HG03558 (cell line): ENCODE measurements at regions not wholly inside any gene's neighbourhood (a gene's known extent, or its start where the extent isn't known, plus 50 kb on each side); places are given as distances from the start of the nearest gene placed in this dataset.
"Not testable (repeated sequence)": the region's sequence is repeated elsewhere in the genome, so short reads cannot be mapped to it uniquely, and the experiment has no call there.

Experiments used
- ATAC-seq: cut with Tn5 transposase; IDR thresholded peaks from one replicate; pipeline ENCODE4 v1.9.1; 2021; ENCODE audit warnings: moderate number of reproducible peaks; ENCODE audit not compliant: unreplicated experiment; ENCODE audit errors: extremely low read depth

- ATAC-seq, result no peak
Observed at GRCh38 chr10:121128164-121128563, 277.0 kb downstream of the WDR11 start.

- ATAC-seq, result no peak
Observed at GRCh38 chr10:121129266-121129665, 278.1 kb downstream of the WDR11 start.

GRCh38 chr10:121130382-121130781, 279.2 kb downstream of the WDR11 start:
- no peak for ATAC-seq

GRCh38 chr10:121131014-121131413, 279.9 kb downstream of the WDR11 start:
- ATAC-seq, result no peak

- ATAC-seq, result no peak
Observed at GRCh38 chr10:121131426-121132265, 280.5 kb downstream of the WDR11 start.

- ATAC-seq, result no peak
Observed at GRCh38 chr10:121132273-121132672, 281.1 kb downstream of the WDR11 start.

GRCh38 chr10:121133901-121134300, 282.7 kb downstream of the WDR11 start:
- ATAC-seq, result no peak

GRCh38 chr10:121134711-121135110, 283.5 kb downstream of the WDR11 start:
- no peak for ATAC-seq

GRCh38 chr10:121135512-121135911, 284.4 kb downstream of the WDR11 start:
- no peak for ATAC-seq

GRCh38 chr10:121137533-121137932, 286.4 kb downstream of the WDR11 start:
- no peak for ATAC-seq

GRCh38 chr10:121138112-121138860, 287.1 kb downstream of the WDR11 start:
- no peak for ATAC-seq

- ATAC-seq, result no peak
Observed at GRCh38 chr10:121138918-121139317, 287.8 kb downstream of the WDR11 start.

- not testable (repeated sequence) for ATAC-seq
Observed at GRCh38 chr10:121145802-121146395, 294.7 kb downstream of the WDR11 start.

GRCh38 chr10:121148921-121149320, 297.8 kb downstream of the WDR11 start:
- ATAC-seq, result no peak

GRCh38 chr10:121152033-121152432, 300.9 kb downstream of the WDR11 start:
- ATAC-seq, result no peak

GRCh38 chr10:121152935-121153334, 301.8 kb downstream of the WDR11 start:
- ATAC-seq, result no peak

GRCh38 chr10:121154310-121154709, 303.1 kb downstream of the WDR11 start:
- no peak for ATAC-seq

- no peak for ATAC-seq
Observed at GRCh38 chr10:121154846-121155245, 303.7 kb downstream of the WDR11 start.

GRCh38 chr10:121155742-121156474, 304.7 kb downstream of the WDR11 start:
- no peak for ATAC-seq

- ATAC-seq, result no peak
Observed at GRCh38 chr10:121157998-121158397, 306.8 kb downstream of the WDR11 start.
